BLaER1 (cell line): ENCODE measurements at regions not wholly inside any gene's neighbourhood (a gene's known extent, or its start where the extent isn't known, plus 50 kb on each side); places are given as distances from the start of the nearest gene placed in this dataset.

ENCODE experiments used
- H3K27ac ChIP-seq: shearing (Covaris generic); formaldehyde crosslinking; 2 replicates; pipeline ENCODE4 v1.8.1; 2022
- H3K27me3 ChIP-seq: shearing (Covaris generic); formaldehyde crosslinking; 2 replicates; pipeline ENCODE4 v1.8.1; 2022
- H3K36me3 ChIP-seq: shearing (Covaris generic); formaldehyde crosslinking; 2 replicates; pipeline ENCODE4 v1.8.1; 2022
- H3K4me1 ChIP-seq: shearing (Covaris generic); formaldehyde crosslinking; 2 replicates; pipeline ENCODE4 v1.8.1; 2022
- H3K4me2 ChIP-seq: shearing (Covaris generic); formaldehyde crosslinking; 2 replicates; pipeline ENCODE4 v1.8.1; 2022
- H3K4me3 ChIP-seq: shearing (Covaris generic); formaldehyde crosslinking; 2 replicates; pipeline ENCODE4 v1.8.1; 2022
- H3K9ac ChIP-seq: shearing (Covaris generic); formaldehyde crosslinking; 2 replicates; pipeline ENCODE4 v1.8.1; 2022
- H3K9me3 ChIP-seq: shearing (Covaris generic); formaldehyde crosslinking; 2 replicates; pipeline ENCODE4 v1.8.1; 2022
- H4K20me1 ChIP-seq: shearing (Covaris generic); formaldehyde crosslinking; 2 replicates; pipeline ENCODE4 v1.8.1; 2022
- Cebpa-rat ChIP-seq: shearing (Covaris generic); IDR thresholded peaks from 2 replicates; pipeline ENCODE4 v1.8.1; 2022

DNA sequence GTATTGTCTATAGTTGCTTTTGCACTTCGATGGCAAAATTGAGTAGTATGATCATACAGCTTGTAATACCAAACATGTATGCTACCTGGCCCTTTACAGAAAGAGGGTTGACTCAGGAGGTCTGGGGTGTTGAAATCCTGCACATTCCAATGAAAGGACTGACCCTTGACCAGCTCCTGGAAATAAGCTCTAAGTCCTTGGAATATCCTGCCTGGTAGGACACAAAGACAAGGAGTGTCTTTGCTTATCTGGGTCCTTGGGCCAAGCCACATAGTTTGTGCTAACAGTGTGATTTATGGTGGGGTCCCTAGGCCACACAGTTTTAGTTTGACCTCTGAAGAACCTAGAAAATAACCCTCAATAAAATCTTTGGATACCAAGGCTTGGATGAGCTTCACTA lies 89.3 kb upstream of the FTMT start:
- no peak for TF ChIP-seq Cebpa-rat
- Histone ChIP-seq H3K36me3 (no peaks in the 10 kb centered on the region), H3K27ac (no peak overlapping the region), H3K4me3 (no peak overlapping the region), H4K20me1 (no peaks in the 10 kb centered on the region), H3K4me2 (no peak overlapping the region), H3K4me1 (no peaks in the 10 kb centered on the region), H3K27me3 (no peaks in the 10 kb centered on the region), H3K9ac (no peak overlapping the region), H3K9me3 (no peaks in the 10 kb centered on the region)

DNA sequence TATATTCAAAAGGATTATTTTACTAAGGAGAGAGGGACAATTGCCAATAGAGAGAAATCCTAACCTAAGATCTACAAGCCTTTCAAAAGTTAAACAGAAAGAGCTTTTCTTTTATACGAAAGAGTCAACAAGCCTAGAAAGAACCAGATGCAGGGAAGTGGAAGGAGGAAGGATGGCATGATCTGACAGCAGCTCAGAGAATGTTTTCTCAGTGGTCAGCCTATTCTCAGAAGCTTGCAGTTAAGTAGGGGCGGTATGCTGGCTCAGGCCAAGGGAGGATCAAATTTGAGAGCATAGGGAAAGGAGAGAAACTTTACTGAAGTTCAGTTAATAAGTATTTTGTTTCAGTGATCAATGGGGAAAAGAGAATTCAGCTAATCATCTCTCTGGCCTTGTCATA lies 88.0 kb upstream of the FTMT start:
- Histone ChIP-seq H3K36me3 (no peaks in the 10 kb centered on the region), H3K27ac (no peak overlapping the region), H3K4me3 (no peak overlapping the region), H3K27me3 (no peaks in the 10 kb centered on the region), H3K9me3 (no peaks in the 10 kb centered on the region), H3K9ac (no peak overlapping the region), H3K4me2 (no peak overlapping the region), H4K20me1 (no peaks in the 10 kb centered on the region), H3K4me1 (no peaks in the 10 kb centered on the region)
- no peak for TF ChIP-seq Cebpa-rat

DNA sequence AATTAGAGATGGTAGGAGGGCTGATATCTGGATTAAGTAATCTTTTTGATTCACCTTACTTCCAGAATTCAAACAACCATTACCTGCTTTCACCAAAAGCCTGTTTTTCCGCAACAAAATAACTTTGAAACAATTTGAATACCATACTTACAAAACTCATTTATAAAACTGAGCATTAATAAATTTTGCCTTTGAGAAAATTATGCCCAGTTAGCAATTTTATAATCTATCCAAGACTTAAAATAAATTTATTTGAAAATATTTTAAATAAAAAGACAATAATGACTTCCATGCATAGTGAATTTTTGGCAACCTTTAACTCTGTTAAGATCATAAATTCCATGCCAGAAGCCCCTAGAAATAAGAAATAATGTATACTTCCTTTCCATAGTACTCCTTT lies 71.3 kb upstream of the FTMT start:
- Histone ChIP-seq H3K9ac (no peak overlapping the region), H3K9me3 (no peaks in the 10 kb centered on the region), H3K36me3 (no peaks in the 10 kb centered on the region), H3K4me1 (no peaks in the 10 kb centered on the region), H3K4me3 (no peak overlapping the region), H4K20me1 (no peaks in the 10 kb centered on the region), H3K27me3 (no peaks in the 10 kb centered on the region), H3K4me2 (no peak overlapping the region), H3K27ac (no peak overlapping the region)
- TF ChIP-seq Cebpa-rat = no peak

DNA sequence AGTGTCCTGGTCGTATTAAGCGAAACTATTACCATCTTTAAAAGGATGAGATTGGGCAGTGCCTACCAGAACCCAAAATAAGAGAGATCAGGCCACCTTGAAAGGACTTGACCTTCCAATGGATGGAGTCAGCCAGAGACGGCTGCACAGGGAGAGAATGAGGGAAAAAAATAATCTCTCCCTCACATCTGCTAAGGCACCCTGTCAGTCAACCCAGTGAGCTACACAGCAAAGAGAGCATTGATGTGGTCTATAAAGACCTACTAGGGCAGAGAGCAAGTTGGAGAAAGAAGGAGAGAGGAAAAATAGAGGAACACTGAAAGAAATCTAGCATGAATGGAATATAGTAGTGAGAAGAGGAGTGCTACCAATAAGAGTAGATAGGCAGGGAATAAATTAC lies 68.0 kb upstream of the FTMT start:
- Histone ChIP-seq H3K4me2 (no peak overlapping the region), H3K27ac (no peak overlapping the region), H3K4me3 (no peak overlapping the region), H3K27me3 (no peaks in the 10 kb centered on the region), H3K36me3 (no peaks in the 10 kb centered on the region), H4K20me1 (no peaks in the 10 kb centered on the region), H3K9me3 (no peaks in the 10 kb centered on the region), H3K4me1 (no peaks in the 10 kb centered on the region), H3K9ac (no peak overlapping the region)
- TF ChIP-seq Cebpa-rat = no peak

DNA sequence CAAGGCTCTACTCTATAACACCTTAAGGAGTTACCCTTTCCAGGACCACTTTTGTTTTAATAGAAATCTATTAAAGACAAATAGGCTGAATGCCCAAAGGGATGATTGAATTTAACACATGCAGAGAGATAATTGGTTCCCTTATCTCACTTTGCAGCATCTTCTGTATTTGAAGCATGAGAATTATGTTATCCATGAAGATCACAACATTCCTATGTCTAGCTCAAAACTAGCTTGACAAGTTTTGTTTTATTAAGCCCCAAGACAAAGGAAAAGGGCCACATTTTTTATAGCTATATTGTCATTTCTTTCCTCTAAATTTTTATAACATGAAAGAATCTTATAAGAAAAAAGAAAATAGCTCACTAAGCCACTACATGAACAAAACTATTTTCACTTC lies 57.9 kb upstream of the FTMT start:
- no peak for TF ChIP-seq Cebpa-rat

DNA sequence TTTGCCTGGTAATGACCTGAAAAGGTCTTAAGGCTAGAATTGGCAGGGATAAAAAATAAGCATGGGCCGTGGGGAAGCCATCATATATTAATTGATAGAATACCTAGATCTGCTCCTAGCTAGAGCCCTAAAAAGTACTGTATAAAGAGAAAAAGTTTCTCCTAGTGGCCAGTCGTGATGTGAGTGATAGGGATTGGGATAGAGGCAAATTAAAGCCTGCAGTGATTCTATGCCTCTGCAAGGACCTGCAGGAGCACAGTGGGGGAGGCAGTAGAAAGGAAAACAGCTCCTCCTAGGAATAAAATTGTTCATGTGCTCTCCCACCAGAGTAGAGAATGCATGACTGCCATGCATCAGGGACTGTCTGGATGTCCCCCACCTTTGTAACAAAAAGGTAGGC lies 56.2 kb upstream of the FTMT start:
- H3K36me3 ChIP-seq = no peaks in the 10 kb centered on the region
- H3K27ac ChIP-seq = no peak overlapping the region
- H3K4me2 ChIP-seq = no peak overlapping the region
- no peak overlapping the region for H3K9ac ChIP-seq
- H3K9me3 ChIP-seq = no peaks in the 10 kb centered on the region
- no peak for TF ChIP-seq Cebpa-rat
- no peak overlapping the region for H3K4me3 ChIP-seq
- H3K4me1 ChIP-seq = no peaks in the 10 kb centered on the region
- H4K20me1 ChIP-seq = no peaks in the 10 kb centered on the region
- H3K27me3 ChIP-seq = no peaks in the 10 kb centered on the region

More for the DNA sequence above, 57.9 kb upstream of the FTMT start:
- no peaks in the 10 kb centered on the region for H3K27me3 ChIP-seq
- no peak overlapping the region for H3K27ac ChIP-seq
- no peak overlapping the region for H3K4me2 ChIP-seq
- H3K4me3 ChIP-seq = no peak overlapping the region
- H3K4me1 ChIP-seq = no peaks in the 10 kb centered on the region
- H4K20me1 ChIP-seq = no peaks in the 10 kb centered on the region
- H3K9ac ChIP-seq = no peak overlapping the region
- no peaks in the 10 kb centered on the region for H3K36me3 ChIP-seq
- 0 out of 2 replicates have a peak, but pooled peaks cover 3% of the 10 kb centered on the region for H3K9me3 ChIP-seq

DNA sequence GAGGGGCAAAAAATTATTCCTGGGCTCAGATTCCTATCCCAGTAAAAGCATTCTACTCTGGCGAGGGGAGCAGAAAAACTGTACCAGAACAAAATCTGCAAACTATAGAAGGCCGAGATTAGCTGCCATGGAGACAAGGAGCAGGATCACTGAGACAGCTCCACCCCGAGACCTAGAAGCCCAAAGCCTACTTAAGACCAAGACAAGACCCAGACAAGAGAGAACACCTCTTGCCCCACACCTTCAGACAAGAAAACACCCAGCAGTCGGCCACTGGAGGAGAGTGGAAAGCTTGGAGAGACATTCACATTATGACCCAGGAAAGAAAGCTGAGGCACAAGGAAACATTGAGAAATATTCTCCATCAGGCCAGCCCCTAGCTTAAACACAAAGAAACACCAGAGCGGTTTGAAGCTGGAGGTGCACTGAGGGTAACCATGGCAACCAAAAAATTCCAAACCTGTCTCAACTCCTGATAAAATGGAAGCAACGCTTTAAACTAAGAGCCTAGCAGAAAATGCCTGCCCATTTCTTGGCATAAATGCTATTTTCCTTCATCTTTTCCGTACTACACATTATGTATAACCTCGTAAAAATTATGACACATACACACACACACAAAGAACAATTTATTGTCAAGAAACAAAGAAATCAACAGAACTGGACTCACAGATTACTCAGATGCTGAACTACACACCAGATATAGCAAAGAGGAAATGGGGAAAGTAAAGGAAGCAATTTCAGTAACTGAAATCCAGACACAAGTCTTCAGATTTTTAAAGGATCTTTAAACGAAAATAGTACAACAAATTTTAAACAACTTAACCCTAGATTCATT lies 53.8 kb upstream of the FTMT start:
- H3K27ac ChIP-seq = no peak overlapping the region
- no peak overlapping the region for H3K9ac ChIP-seq
- TF ChIP-seq Cebpa-rat = no peak
- no peaks in the 10 kb centered on the region for H3K4me1 ChIP-seq
- H3K27me3 ChIP-seq = no peaks in the 10 kb centered on the region
- no peak overlapping the region for H3K4me3 ChIP-seq
- H3K4me2 ChIP-seq = no peak overlapping the region
- H3K9me3 ChIP-seq = no peaks in the 10 kb centered on the region
- H3K36me3 ChIP-seq = no peaks in the 10 kb centered on the region
- H4K20me1 ChIP-seq = no peaks in the 10 kb centered on the region
